DOHH2 (cell line): ENCODE measurements at regions not wholly inside any gene's neighbourhood (a gene's known extent, or its start where the extent isn't known, plus 50 kb on each side); places are given as distances from the start of the nearest gene placed in this dataset.

Experiments
- EZH2phosphoT487 ChIP-seq: fragments of 200-600 bp; sonication (generic); IDR thresholded peaks from 2 replicates; pipeline ENCODE4 v1.6.1; 2017; ENCODE audit warnings: borderline replicate concordance, mild to moderate bottlenecking, antibody characterized with exemption, low read length, moderate library complexity, mixed read lengths
- TF ChIP-seq, protein P1 (sequence below): fragments of 200-600 bp; sonication (generic); IDR thresholded peaks from one replicate; pipeline ENCODE4 v1.5.1; 2014; ENCODE audit warnings: antibody characterized with exemption, mild to moderate bottlenecking, low read depth, low read length; ENCODE audit not compliant: poor library complexity, severe bottlenecking

DNA sequence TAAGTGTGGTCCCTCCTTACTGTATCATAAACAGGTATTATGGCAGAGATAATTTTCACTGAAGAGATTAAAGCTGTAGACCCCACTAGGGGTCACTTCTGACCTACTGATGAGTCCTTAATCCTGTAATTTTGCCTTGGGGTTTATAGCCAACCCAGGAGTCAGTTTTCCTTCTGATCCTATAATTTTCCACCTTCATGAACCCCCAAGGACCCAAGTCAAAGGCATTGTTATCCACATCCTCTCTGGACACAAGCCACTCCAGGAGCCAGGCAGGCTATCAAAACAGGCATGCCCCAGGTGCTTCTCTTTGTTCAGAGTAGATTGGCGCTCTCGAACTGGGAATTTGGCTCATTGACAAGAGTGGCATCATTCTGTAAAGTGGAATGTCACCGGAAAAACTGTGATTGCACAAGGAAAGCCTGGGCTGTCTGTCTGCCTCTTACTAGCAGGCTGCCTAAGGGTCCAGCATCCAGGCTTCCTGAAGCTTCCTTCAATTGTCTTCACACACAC is 1523.2 kb upstream of the FLRT2 start:
- TF ChIP-seq, protein P1, sequence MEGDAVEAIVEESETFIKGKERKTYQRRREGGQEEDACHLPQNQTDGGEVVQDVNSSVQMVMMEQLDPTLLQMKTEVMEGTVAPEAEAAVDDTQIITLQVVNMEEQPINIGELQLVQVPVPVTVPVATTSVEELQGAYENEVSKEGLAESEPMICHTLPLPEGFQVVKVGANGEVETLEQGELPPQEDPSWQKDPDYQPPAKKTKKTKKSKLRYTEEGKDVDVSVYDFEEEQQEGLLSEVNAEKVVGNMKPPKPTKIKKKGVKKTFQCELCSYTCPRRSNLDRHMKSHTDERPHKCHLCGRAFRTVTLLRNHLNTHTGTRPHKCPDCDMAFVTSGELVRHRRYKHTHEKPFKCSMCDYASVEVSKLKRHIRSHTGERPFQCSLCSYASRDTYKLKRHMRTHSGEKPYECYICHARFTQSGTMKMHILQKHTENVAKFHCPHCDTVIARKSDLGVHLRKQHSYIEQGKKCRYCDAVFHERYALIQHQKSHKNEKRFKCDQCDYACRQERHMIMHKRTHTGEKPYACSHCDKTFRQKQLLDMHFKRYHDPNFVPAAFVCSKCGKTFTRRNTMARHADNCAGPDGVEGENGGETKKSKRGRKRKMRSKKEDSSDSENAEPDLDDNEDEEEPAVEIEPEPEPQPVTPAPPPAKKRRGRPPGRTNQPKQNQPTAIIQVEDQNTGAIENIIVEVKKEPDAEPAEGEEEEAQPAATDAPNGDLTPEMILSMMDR: no peak
- TF ChIP-seq EZH2phosphoT487: no peak
